GM23338 (cell line): ENCODE measurements at regions not wholly inside any gene's neighbourhood (a gene's known extent, or its start where the extent isn't known, plus 50 kb on each side); places are given as distances from the start of the nearest gene placed in this dataset.

Experiments
- ATAC-seq: fragments of 200-7000 bp; cut with Tn5 transposase; 3 replicates; pipeline ENCODE4 v1.9.1; 2020
- DNase-seq: peaks from one replicate; pipeline ENCODE4 v3.0.0-alpha.2; 2015; ENCODE audit warnings: low spot score
- H2AFZ ChIP-seq: fragments of 200-600 bp; sonication (generic); 2 replicates; pipeline ENCODE4 v1.8.0; 2016; ENCODE audit warnings: antibody characterized with exemption, mild to moderate bottlenecking, moderate library complexity
- H3F3A ChIP-seq: fragments of 200-600 bp; sonication (generic); replicated peaks from 2 replicates; pipeline ENCODE4 v1.8.0; 2017; ENCODE audit warnings: antibody characterized with exemption, mixed run types, low read depth
- H3K27ac ChIP-seq: fragments of 200-600 bp; sonication (generic); 2 replicates; pipeline ENCODE4 v1.6.1; 2016; ENCODE audit warnings: low read depth
- H3K27me3 ChIP-seq: fragments of 200-600 bp; sonication (generic); 2 replicates; pipeline ENCODE4 v1.8.0; 2016; ENCODE audit warnings: mild to moderate bottlenecking, mixed run types, moderate library complexity; ENCODE audit not compliant: insufficient read depth
- H3K36me3 ChIP-seq: fragments of 200-600 bp; sonication (generic); 2 replicates; pipeline ENCODE4 v1.8.0; 2016; ENCODE audit warnings: mild to moderate bottlenecking; ENCODE audit not compliant: insufficient read depth
- H3K4me1 ChIP-seq: fragments of 200-600 bp; sonication (generic); 2 replicates; pipeline ENCODE4 v1.8.0; 2016; ENCODE audit warnings: mild to moderate bottlenecking, moderate library complexity; ENCODE audit not compliant: insufficient read depth
- H3K4me2 ChIP-seq: fragments of 200-600 bp; sonication (generic); 2 replicates; pipeline ENCODE4 v1.7.1; 2017; ENCODE audit warnings: mixed run types
- H3K4me3 ChIP-seq: fragments of 200-600 bp; sonication (generic); 2 replicates; pipeline ENCODE4 v1.6.1; 2016; ENCODE audit warnings: mixed run types
- H3K79me2 ChIP-seq: fragments of 200-600 bp; sonication (generic); replicated peaks from 2 replicates; pipeline ENCODE4 v1.8.0; 2017; ENCODE audit warnings: mild to moderate bottlenecking; ENCODE audit not compliant: insufficient read depth
- H3K9me2 ChIP-seq: fragments of 200-600 bp; sonication (generic); 2 replicates; pipeline ENCODE4 v1.8.0; 2017; ENCODE audit not compliant: insufficient read depth
- H4K20me1 ChIP-seq: fragments of 200-600 bp; sonication (generic); replicated peaks from 2 replicates; pipeline ENCODE4 v1.8.0; 2017; ENCODE audit warnings: mild to moderate bottlenecking; ENCODE audit not compliant: insufficient read depth
- H3K27ac Mint-ChIP-seq: 2 replicates; pipeline ENCODE4 v1.8.0; 2020; ENCODE audit warnings: inconsistent platforms, mild to moderate bottlenecking, moderate library complexity, mixed read lengths
- H3K27me3 Mint-ChIP-seq: 3 replicates; pipeline ENCODE4 v1.8.0; 2022; ENCODE audit warnings: low read depth, mild to moderate bottlenecking, moderate library complexity, mixed read lengths, inconsistent platforms; ENCODE audit not compliant: insufficient read depth, poor library complexity
- H3K36me3 Mint-ChIP-seq: 3 replicates; pipeline ENCODE4 v1.8.0; 2021; ENCODE audit warnings: low read depth, mild to moderate bottlenecking, inconsistent platforms, moderate library complexity, mixed read lengths
- H3K4me1 Mint-ChIP-seq: 3 replicates; pipeline ENCODE4 v1.8.0; 2020; ENCODE audit warnings: mild to moderate bottlenecking, inconsistent platforms, mixed read lengths
- H3K4me3 Mint-ChIP-seq: 3 replicates; pipeline ENCODE4 v1.8.0; 2021; ENCODE audit warnings: moderate library complexity, mild to moderate bottlenecking, inconsistent platforms, mixed read lengths
- H3K9me3 Mint-ChIP-seq: 3 replicates; pipeline ENCODE4 v1.8.0; 2020; ENCODE audit warnings: moderate library complexity, mild to moderate bottlenecking, inconsistent platforms, mixed read lengths
- CREB1 ChIP-seq: fragments of 250-450 bp; sonication (Bioruptor Pico); IDR thresholded peaks from 2 replicates; pipeline ENCODE4 v1.5.0; 2020; ENCODE audit warnings: low read depth, mild to moderate bottlenecking, moderate library complexity
- CTCF ChIP-seq, 2 experiments: fragments of 200-600 bp in 1 of 2; sonication (generic) in 1 of 2; conservative IDR thresholded peaks; 2 replicates each; pipeline versions ENCODE4 v1.5.1 to v1.6.1; 2016 to 2017; ENCODE audit warnings: antibody characterized with exemption in 2 of 2, low read depth in 2 of 2, mild to moderate bottlenecking in 2 of 2, moderate library complexity in 1 of 2
- ETS1 ChIP-seq: IDR thresholded peaks from 2 replicates; pipeline ENCODE4 v1.6.1; 2016; ENCODE audit warnings: antibody characterized with exemption
- EZH2 ChIP-seq: fragments of 200-600 bp; sonication (generic); IDR thresholded peaks from one replicate; pipeline ENCODE4 v1.8.0; 2017; ENCODE audit warnings: antibody characterized with exemption, mild to moderate bottlenecking, low read depth; ENCODE audit not compliant: unreplicated experiment
- EZH2phosphoT487 ChIP-seq: fragments of 200-600 bp; sonication (generic); IDR thresholded peaks from one replicate; pipeline ENCODE4 v1.8.1; 2018; ENCODE audit warnings: antibody characterized with exemption; ENCODE audit not compliant: unreplicated experiment
- JUNB ChIP-seq: IDR thresholded peaks from one replicate; pipeline ENCODE4 v1.6.1; 2016; ENCODE audit warnings: antibody characterized with exemption; ENCODE audit not compliant: unreplicated experiment
- NANOG ChIP-seq: IDR thresholded peaks from 2 replicates; pipeline ENCODE4 v1.6.1; 2016; ENCODE audit warnings: antibody characterized with exemption, borderline replicate concordance
- STAT1 ChIP-seq: IDR thresholded peaks from one replicate; pipeline ENCODE4 v1.6.1; 2016; ENCODE audit warnings: antibody characterized with exemption; ENCODE audit not compliant: unreplicated experiment
- ZNF331 ChIP-seq: fragments of 250-450 bp; sonication (Bioruptor Pico); IDR thresholded peaks from 2 replicates; pipeline ENCODE4 v1.5.0; 2020; ENCODE audit warnings: low read depth, mild to moderate bottlenecking, moderate library complexity
- TF ChIP-seq, protein P1 (sequence below): IDR thresholded peaks from one replicate; pipeline ENCODE4 v1.6.1; 2018; ENCODE audit warnings: antibody characterized with exemption; ENCODE audit not compliant: unreplicated experiment
- TF ChIP-seq, protein P2 (sequence below): fragments of 250-450 bp; sonication (Bioruptor Pico); IDR thresholded peaks from 2 replicates; pipeline ENCODE4 v1.5.0; 2020; ENCODE audit warnings: mild to moderate bottlenecking, moderate library complexity

GRCh38 chr1:177571076-177571475, 398.8 kb downstream of the SEC16B start (continued):
- TF ChIP-seq, protein P1, sequence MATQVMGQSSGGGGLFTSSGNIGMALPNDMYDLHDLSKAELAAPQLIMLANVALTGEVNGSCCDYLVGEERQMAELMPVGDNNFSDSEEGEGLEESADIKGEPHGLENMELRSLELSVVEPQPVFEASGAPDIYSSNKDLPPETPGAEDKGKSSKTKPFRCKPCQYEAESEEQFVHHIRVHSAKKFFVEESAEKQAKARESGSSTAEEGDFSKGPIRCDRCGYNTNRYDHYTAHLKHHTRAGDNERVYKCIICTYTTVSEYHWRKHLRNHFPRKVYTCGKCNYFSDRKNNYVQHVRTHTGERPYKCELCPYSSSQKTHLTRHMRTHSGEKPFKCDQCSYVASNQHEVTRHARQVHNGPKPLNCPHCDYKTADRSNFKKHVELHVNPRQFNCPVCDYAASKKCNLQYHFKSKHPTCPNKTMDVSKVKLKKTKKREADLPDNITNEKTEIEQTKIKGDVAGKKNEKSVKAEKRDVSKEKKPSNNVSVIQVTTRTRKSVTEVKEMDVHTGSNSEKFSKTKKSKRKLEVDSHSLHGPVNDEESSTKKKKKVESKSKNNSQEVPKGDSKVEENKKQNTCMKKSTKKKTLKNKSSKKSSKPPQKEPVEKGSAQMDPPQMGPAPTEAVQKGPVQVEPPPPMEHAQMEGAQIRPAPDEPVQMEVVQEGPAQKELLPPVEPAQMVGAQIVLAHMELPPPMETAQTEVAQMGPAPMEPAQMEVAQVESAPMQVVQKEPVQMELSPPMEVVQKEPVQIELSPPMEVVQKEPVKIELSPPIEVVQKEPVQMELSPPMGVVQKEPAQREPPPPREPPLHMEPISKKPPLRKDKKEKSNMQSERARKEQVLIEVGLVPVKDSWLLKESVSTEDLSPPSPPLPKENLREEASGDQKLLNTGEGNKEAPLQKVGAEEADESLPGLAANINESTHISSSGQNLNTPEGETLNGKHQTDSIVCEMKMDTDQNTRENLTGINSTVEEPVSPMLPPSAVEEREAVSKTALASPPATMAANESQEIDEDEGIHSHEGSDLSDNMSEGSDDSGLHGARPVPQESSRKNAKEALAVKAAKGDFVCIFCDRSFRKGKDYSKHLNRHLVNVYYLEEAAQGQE = no peak
- no peak for TF ChIP-seq EZH2

GRCh38 chr1:177569476-177569875, 398.7 kb downstream of the BRINP2 start:
- no peak for TF ChIP-seq JUNB
- TF ChIP-seq NANOG = no peak
- no peak for TF ChIP-seq ETS1
- no peak for TF ChIP-seq CTCF (conservative IDR thresholded peaks at IDR 0.05; ENCODE audit: low read depth in 2 of 2)
- TF ChIP-seq, protein P2, sequence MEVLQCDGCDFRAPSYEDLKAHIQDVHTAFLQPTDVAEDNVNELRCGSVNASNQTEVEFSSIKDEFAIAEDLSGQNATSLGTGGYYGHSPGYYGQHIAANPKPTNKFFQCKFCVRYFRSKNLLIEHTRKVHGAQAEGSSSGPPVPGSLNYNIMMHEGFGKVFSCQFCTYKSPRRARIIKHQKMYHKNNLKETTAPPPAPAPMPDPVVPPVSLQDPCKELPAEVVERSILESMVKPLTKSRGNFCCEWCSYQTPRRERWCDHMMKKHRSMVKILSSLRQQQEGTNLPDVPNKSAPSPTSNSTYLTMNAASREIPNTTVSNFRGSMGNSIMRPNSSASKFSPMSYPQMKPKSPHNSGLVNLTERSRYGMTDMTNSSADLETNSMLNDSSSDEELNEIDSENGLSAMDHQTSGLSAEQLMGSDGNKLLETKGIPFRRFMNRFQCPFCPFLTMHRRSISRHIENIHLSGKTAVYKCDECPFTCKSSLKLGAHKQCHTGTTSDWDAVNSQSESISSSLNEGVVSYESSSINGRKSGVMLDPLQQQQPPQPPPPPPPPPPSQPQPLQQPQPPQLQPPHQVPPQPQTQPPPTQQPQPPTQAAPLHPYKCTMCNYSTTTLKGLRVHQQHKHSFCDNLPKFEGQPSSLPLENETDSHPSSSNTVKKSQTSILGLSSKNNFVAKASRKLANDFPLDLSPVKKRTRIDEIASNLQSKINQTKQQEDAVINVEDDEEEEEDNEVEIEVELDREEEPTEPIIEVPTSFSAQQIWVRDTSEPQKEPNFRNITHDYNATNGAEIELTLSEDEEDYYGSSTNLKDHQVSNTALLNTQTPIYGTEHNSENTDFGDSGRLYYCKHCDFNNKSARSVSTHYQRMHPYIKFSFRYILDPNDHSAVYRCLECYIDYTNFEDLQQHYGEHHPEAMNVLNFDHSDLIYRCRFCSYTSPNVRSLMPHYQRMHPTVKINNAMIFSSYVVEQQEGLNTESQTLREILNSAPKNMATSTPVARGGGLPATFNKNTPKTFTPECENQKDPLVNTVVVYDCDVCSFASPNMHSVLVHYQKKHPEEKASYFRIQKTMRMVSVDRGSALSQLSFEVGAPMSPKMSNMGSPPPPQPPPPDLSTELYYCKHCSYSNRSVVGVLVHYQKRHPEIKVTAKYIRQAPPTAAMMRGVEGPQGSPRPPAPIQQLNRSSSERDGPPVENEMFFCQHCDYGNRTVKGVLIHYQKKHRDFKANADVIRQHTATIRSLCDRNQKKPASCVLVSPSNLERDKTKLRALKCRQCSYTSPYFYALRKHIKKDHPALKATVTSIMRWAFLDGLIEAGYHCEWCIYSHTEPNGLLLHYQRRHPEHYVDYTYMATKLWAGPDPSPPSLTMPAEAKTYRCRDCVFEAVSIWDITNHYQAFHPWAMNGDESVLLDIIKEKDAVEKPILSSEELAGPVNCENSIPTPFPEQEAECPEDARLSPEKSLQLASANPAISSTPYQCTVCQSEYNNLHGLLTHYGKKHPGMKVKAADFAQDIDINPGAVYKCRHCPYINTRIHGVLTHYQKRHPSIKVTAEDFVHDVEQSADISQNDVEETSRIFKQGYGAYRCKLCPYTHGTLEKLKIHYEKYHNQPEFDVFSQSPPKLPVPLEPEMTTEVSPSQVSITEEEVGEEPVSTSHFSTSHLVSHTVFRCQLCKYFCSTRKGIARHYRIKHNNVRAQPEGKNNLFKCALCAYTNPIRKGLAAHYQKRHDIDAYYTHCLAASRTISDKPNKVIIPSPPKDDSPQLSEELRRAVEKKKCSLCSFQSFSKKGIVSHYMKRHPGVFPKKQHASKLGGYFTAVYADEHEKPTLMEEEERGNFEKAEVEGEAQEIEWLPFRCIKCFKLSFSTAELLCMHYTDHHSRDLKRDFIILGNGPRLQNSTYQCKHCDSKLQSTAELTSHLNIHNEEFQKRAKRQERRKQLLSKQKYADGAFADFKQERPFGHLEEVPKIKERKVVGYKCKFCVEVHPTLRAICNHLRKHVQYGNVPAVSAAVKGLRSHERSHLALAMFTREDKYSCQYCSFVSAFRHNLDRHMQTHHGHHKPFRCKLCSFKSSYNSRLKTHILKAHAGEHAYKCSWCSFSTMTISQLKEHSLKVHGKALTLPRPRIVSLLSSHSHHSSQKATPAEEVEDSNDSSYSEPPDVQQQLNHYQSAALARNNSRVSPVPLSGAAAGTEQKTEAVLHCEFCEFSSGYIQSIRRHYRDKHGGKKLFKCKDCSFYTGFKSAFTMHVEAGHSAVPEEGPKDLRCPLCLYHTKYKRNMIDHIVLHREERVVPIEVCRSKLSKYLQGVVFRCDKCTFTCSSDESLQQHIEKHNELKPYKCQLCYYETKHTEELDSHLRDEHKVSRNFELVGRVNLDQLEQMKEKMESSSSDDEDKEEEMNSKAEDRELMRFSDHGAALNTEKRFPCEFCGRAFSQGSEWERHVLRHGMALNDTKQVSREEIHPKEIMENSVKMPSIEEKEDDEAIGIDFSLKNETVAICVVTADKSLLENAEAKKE (CRISPR knock-in tag) = no peak
- TF ChIP-seq ZNF331 (CRISPR knock-in tag) = no peak
- no peak for TF ChIP-seq EZH2phosphoT487
- TF ChIP-seq CREB1 = no peak
- TF ChIP-seq STAT1 = no peak
- H3F3A ChIP-seq = no peaks in the 10 kb centered on the region
- H3K4me1 Mint-ChIP-seq = peaks cover 9% of the 10 kb centered on the region; the same call in 2 of the 3 replicates
- H3K36me3 Mint-ChIP-seq = no peaks in the 10 kb centered on the region
- H3K9me3 Mint-ChIP-seq = no peaks in the 10 kb centered on the region
- H3K4me3 Mint-ChIP-seq = no peak overlapping the region
- no peak overlapping the region for H2AFZ ChIP-seq
- no peaks in the 10 kb centered on the region for H4K20me1 ChIP-seq
- H3K36me3 ChIP-seq = no peaks in the 10 kb centered on the region
- H3K27me3 Mint-ChIP-seq = no peaks in the 10 kb centered on the region
- H3K79me2 ChIP-seq = no peaks in the 10 kb centered on the region
- H3K4me1 ChIP-seq = no peaks in the 10 kb centered on the region
- H3K27ac Mint-ChIP-seq = no peak overlapping the region
- H3K9me2 ChIP-seq = no peaks in the 10 kb centered on the region
- no peak for ATAC-seq
- no peaks in the 10 kb centered on the region for H3K27me3 ChIP-seq
- no peak for DNase-seq
- H3K4me3 ChIP-seq = no peak overlapping the region
- no peak overlapping the region for H3K4me2 ChIP-seq
- no peak overlapping the region for H3K27ac ChIP-seq
